GM23248 (cell line): ENCODE measurements at regions not wholly inside any gene's neighbourhood (a gene's known extent, or its start where the extent isn't known, plus 50 kb on each side); places are given as distances from the start of the nearest gene placed in this dataset.

Source experiments
- EZH2 ChIP-seq: fragments of 200-600 bp; sonication (generic); IDR thresholded peaks from 2 replicates; pipeline ENCODE4 v1.6.1; 2018; ENCODE audit warnings: antibody characterized with exemption, mild to moderate bottlenecking; ENCODE audit not compliant: insufficient read depth, poor library complexity, severe bottlenecking
- EZH2phosphoT487 ChIP-seq: fragments of 200-600 bp; sonication (generic); IDR thresholded peaks from 2 replicates; pipeline ENCODE4 v1.6.1; 2018; ENCODE audit warnings: antibody characterized with exemption, moderate library complexity, mild to moderate bottlenecking, low read depth; ENCODE audit not compliant: insufficient read depth

GRCh38 chr1:100658716-100659026 is 60.9 kb upstream of the VCAM1 start:
- no peak for TF ChIP-seq EZH2phosphoT487
- no peak for TF ChIP-seq EZH2
